ELR (cell line): ENCODE measurements at regions not wholly inside any gene's neighbourhood (a gene's known extent, or its start where the extent isn't known, plus 50 kb on each side); places are given as distances from the start of the nearest gene placed in this dataset.

Experiments used
- DNase-seq: peaks from one replicate; pipeline ENCODE4 v3.0.0-alpha.2; 2015; ENCODE audit warnings: low read depth

DNA sequence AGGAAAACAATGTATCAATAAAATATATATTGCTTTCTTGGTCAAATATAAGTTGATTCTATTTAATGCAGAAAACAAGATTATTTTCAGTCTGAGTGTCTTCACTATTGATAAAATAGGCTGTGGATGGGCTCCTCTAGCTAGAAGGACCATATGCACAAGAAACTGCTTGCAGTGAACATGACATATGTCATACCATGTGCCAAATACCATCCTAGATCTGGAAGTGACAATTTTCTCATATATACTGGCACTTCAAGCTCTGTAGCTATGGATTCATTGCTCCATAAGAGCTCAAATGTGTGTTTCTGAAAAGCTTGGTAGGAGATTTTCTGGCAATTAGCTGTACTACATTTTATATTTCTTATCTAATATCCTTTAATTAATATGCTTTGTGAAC lies 95.6 kb upstream of the CDH6 start:
- DNase-seq = no peak

DNA sequence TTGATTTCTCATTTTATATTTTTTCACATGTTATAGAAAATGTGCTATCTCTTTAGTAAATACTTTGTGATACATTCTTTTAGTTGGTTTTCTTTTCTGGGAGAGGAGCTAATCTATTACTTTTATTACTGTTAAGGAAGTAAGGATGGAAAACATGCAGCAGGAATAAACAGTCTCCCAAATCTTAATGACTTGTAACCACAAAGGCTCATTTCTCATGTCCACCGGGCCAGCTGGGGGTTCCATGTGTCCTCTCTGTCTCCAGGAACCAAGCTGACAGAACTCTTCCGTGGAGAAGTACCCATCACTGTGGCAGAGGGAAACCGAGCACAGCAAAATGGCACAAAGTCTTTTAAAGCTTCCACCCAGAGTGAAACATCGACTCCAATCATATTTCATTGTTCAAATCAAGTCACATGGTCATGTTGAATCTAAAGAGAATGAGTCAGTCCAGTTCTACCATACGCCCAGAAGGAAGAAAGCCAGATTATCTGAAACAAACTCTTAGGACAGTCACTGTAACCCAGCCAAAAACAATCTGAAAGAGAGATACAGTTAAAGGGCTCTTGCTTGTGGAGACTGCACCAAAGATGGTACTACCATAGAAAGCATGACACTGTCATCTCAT lies 97.1 kb upstream of the CDH6 start:
- DNase-seq = no peak

DNA sequence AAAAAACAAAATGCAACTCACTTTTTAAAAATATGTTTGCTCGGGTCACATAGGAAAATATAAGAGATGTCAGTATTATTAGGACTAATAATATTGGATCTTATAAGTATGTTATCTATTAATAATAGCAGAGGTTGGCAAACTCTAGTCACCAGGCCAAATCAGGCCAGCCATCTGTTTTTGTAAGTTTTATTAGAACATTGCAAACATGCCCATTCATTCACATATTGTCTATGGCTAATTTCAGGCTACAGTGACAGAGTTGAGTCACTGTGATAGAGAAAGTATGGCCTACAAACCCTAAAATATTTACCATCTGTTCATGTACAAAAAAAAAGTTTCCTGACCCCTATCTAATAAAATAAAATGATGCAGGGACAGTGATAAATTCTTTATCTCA lies 97.7 kb upstream of the CDH6 start:
- no peak for DNase-seq

DNA sequence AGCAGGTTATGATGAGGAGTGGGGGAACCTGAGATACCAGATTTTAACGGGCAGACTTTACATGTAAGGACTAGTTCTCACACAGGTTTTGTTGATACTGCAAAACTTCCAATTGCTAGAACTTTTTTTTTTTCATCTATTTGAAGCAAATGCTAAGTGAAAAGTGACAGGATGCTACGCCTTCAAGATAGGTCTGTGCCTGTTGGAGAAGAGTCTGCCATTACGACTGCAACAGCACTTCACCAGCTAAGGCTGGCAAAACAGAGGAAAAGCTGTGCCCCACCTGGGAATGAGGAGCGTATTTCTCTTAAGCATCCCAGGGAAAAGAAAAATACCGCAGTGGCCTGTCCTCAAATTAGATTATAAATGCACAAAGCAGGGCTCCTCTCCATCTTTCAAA lies 102.0 kb upstream of the CDH6 start:
- DNase-seq = no peak

DNA sequence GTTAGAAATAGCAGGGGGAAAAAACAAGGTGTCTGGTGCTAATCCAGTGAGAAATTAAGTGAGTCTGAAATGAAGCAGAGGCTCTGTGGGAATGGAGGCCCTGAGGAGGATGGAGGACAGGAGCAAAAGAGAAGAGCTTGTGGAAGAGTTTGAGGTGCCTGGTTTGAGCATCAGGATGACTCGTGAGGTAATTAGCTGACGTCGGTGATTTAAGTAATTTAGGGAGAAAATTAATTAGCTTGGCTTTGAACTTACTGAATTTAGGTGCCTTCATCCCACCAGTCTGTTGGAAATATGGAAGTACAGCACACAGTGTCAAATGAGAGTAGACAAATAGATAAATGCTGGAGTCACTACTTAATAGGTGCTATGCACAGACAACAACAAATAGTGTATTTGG lies 103.0 kb upstream of the CDH6 start:
- DNase-seq = no peak

DNA sequence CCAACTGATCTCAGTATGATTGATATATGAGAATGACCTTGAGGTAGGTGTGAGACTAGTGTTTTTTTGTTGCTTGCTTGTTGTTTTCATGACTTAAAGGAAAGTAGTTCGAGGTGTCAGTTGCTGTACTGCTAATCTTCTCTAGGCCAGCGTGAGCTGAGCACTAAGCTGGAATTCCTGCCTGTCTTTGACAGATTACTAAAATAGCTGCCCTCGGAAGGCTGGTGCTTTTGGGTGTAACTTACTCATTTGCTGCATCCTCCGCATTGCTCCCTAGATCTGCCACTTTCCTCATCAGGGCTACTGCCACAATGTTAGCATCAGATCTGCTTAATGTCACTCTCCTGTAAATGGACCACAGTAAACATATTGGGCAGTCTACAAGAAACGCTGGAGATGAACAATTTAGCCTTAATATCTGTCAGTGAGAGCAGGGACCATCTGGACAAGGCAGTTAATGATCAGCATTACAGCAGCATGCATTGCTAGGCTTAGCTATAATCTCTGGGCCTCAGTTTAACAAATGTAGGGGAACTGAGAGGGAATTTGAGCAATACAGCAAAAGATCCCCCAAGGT lies 106.6 kb upstream of the CDH6 start:
- DNase-seq = no peak

DNA sequence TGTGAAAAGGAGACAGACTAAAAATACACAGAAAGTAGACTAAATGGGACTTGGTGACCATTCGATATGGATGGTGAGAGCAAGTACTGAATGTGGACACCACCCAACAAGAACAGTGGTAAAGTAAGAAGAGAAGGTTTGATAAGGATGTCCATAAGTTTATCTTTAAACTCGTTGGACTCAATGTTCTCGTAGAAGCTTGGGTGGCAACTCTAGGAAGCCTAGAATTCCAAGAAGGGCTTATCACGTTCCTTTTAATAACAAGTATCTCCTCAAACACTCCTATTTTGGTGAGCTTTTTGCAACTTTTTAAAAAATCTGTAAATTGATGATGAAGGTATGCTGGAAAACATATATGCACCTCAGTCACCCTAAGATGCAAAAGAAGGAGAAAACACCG lies 108.6 kb upstream of the CDH6 start:
- DNase-seq = no peak

DNA sequence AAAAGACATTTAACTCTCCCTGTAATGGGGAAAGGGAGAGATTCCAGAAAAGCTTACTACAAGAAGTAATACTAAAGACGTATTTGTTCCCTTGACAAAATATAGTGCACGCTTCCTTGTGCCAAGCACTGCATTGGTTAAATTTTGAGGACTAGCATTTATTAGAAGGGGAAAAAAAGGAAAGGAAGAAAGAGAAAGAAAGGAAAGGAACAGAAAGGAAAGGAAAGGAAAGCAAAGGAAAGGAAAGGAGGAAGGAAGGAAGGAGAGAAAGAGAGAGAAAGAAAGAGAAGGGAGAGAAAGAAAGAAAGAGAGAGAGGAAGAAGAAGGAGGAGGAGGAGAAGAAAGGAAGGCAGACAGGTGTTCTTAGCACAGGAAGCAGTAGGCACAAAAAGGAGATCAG lies 110.1 kb upstream of the CDH6 start:
- DNase-seq = no peak

DNA sequence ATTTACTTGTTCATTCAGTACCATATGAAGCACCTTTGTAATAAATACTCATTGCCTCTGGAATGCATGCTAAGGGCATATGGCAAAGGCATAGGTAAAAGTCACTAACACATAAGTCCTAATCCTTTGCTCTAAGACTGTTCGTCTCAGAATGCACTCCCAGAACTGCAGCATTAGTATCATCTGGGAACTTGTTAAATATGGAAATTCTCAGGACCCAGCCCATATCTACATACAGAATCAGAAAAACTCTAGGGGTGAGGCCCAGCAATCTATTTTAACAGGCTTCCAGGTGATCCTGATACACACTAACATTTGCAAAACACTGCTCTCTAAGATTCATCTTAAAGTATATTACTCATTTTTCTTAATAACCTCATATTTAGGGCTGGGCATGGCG lies 113.8 kb upstream of the CDH6 start:
- DNase-seq = no peak

DNA sequence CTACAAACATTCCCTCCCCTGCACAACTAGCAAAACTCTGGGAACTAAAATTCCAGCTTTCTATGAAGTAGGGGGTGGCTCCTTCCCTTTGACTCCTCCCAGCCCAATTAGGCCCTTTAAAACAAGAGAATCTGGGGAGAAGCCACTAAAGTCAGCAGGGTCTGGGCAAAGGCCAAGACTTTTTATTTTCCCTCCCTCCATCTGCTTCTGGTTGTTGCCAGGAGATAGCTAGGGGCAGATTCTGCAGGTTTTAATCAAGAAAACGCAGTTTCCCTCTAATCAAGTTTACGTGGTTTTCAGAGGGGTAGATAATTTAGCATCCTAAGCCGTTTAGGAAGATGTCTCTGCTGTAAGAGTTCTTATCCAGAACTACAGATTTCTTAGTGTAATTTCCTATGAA lies 114.5 kb upstream of the CDH6 start:
- DNase-seq = no peak

DNA sequence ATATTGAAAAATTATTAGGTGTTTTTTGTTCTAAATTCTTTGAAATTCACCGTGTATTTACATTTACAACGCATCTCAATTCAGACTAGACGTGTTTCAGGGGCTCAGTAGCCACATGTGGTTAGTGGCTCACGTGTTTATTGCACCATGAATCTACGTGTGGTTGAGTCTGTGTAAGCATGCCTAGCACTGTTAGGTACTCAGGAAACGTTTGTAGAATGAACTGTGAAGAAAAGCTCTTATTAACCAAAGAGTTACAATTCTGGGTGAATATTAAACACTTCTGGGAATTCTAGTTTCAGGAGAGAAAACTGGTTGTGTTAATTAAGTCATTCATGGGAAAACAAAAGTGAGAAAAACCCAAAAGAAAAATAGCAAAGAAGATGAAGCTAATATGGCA lies 117.5 kb upstream of the CDH6 start:
- no peak for DNase-seq

DNA sequence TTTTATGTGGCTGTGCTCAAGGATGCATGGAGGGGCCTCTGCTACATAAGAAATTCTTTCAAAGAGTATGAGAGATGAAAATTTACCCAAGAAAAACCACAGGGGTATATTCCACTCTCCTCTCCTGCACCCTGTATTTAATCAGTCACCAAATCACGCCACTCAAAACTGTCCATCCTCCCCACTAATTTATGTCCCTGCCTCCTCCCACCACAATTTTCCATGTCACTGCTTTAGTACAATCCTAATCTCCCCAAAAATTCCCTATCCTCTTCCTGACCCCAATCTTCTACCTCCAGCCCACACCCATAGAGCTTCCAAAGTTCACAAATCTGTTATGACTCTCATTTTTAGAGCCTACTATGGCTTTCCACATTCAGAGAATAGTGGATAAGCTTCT lies 125.2 kb upstream of the CDH6 start:
- no peak for DNase-seq

DNA sequence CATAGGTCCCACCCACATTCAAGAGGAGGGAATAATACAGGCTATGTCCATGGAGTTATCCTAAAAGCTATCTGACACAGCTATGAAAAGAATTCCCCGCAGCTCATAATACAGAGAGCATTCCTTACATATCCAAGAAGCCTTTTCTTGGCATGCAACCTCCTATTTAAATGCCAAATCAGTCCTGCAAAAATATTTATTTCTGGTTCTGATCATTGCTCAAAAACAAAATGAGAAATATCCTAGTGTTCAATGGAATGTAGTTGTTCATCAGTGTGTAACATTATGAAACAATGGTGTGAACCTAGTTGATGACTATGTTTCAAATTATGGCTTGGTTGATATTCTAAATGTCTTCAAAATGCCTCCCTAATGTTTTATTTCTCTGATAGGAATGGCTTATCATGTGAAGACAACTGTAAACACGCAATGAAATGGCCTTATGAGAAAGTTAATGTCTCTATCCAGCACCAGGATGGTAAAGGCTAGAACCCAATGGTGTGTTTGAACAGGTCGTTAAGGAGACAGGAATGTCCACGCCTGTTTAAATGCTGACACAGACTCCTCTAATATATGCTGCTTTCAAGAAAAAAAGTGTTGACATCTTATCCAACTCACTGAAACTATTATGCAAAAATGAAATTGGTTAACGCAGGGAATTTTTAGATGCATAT lies 126.7 kb upstream of the CDH6 start:
- no peak for DNase-seq

DNA sequence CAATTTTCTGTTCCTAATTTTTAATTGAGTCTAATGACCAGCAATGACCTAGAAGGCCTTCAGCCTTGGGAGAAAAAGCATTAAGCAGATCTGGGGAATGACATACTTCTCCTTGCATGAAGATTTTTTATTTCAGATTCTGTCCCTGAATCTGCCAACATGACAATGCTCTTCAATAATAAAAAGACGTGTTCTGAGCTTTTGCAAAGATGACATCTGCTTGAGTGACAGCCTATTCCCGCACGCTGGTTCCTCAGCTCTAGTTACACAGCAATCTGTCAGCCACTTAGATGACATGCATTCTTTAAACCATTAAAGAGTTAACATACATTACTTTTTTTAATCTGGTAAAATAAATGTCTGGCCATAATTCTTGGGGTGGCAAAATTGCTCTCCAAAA lies 129.3 kb upstream of the CDH6 start:
- DNase-seq = no peak

DNA sequence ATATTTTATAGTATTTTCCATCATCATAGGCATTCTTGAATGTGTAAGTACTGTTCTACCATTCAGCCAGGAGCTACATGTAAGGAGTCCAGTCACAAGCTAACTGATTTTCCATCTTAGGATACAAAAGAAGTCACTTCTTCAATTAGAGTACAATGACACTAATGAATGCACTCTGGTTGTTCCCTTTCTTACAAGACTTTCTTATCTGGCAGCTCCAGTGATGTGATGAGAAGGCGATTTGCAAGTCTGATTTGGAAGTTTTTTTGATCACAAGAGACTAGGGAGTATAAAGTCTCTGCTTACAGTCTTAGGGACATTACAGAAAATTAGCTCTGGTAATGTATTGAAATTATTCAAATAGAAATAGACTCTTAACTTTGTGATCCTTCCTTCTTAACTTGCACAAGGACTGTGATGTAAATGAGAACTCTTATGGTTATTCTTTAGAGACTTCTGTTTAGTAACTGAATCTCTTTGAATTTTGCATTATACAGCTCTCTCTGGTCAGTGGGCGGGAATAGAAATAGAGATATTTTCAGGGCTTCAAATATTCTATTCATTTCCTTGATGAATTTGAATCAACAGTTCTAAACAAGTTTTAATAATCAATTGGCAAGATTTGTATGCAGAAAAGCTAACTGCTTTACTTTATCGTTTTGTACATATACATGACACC lies 130.4 kb upstream of the CDH6 start:
- no peak for DNase-seq

DNA sequence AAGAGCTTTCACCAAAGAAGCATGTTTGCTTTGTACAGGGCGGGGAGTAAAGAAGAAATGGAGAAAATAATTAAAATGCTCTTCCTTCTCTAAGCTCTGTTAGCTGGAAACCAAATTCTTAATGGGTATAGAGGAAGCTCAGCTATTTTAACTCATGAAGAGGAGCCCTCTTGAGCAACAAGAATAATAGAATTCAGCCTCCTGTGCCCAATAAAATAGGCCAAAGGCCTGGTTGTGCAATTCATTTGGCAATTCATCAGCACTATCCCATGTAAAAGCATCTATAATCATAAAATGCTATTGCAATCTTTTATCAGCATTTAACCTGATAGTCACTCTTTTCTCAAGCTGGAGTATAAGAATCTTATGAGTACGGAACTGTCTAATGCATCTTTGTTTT lies 133.6 kb upstream of the CDH6 start:
- DNase-seq = no peak

DNA sequence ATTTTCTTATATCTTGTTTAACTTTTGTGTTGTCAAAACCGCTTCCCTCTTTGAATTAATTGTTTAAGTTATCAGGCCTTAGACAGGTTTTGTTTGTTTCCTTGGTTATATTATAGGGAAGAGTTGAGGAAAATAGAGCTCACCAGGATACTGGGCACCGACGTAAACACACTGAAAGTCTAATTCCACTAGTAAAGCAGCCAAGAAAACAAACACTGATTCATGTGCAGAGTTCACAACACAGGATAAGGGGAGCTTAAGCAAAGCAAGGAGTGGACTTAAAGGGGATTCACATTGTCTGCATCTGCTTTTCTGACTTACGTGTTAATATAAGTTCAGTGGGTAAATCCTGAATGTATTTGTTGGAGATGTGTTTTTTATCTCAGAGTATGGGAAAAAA lies 139.0 kb upstream of the CDH6 start:
- no peak for DNase-seq

DNA sequence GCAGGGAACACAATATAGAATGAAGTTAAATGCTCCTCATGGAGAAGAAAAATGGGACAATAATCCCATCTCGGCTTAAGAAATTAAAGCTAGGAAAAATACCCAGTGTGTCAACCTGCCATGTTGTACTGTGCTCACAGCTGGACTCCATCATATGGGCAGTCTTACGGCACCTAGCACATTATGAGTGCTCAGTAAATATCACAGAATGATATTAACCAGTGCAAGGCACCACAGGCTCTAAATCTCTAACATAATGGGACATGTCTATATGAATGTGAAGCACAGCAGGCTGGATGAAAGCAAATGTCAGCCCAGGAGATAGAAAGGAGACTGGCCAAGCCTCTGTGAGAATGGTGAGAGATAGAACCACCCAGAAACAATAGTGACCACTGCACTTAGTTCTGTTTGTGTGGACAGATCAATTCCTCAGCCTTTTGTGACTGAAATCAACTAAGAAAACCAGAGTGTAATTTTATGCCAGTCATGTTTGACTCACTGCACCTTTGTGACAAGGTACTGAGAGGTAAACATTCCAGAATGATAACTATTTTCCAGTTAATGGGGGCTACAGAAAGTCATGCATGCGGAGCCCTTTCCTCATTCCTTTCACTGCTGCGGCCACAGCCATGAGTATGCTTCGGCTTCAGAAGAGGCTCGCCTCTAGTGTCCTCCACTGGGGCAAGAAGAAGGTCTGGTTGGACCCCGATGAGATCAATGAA lies 140.4 kb upstream of the CDH6 start:
- no peak for DNase-seq

DNA sequence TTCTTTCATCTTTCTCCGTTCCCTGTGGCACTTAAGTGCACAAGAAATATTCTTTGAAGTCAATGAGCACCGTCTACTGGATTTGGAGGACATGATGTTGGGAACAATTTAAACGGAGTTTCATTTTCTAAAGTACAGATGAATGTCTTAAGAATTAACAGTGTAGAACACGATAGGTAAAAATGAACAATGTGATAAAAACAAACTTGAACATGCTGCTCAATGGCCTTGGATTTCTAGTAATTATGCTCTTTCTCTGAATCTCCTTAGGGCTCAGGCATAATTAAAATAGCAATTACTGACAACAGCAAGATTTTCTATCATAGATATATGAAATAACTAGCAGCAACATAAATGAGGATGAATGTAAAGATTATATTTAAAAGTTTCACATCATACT lies 142.2 kb upstream of the CDH6 start:
- DNase-seq = no peak

DNA sequence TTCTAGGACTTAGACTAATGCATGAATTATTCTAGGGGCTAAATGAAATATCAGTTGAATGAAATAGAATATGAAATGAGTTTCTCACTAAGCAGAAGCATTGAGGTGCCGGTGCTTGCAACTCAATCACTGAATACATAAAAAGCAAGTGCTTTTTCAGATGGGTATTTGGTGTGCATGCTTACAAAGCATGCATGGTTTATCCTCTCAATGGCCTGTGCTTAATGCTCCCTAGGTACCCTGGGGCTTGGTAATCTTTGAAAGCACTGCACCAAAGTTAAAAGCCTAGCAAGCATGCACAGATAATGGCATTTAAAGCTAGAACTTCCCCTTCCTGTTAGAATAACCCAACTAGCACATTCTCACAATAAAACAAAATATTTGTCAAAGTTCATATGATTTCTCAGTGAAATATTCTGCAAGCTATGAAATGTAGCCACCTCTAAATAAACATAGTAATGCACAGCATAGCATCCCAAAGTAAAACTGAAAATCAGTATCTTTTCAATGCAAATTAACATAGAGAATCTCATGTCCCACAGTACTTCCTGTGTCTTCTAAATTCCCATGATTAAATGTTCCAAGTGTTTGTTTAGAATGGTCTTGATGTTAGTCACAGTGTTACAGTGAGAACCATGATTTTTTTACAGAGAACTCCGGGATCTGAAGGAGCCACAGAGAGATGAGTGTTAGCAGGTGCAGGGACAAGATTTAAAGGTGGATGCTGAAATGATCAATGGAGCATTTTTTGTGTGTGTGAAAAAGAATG lies 143.4 kb upstream of the CDH6 start:
- no peak for DNase-seq

DNA sequence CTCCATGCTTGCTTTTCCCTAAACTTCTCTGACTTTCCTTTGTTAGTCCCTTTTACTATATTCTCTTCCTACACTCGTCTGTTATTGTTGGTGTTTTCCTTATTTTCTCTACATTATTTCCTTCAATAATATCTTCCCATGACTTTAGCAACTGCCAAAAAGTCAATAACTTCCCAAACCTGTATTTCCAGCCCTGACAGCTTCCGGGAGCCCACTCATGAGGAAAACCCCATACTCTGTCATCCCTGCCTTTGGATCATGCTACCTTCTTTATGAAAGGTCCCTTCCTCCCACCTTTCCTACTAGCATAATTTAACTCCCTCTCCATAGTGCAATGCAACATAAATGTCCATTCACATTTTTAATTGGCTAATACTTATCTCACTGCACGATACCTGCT lies 144.0 kb upstream of the CDH6 start:
- no peak for DNase-seq
